Peyer's patch (tissue), 4 donors: ENCODE measurements at regions not wholly inside any gene's neighbourhood (a gene's known extent, or its start where the extent isn't known, plus 50 kb on each side); places are given as distances from the start of the nearest gene placed in this dataset.

Experiments
- DNase-seq, 3 donors: peaks; one replicate each; pipeline ENCODE4 v3.0.0-alpha.2; 2017 to 2019
- H3K27ac ChIP-seq, 4 donors: fragments of 200-600 bp; sonication (generic); one replicate each; pipeline ENCODE4 v1.5.1; 2016 to 2019
- H3K27me3 ChIP-seq, 2 donors: fragments of 200-600 bp; sonication (generic); one replicate each; pipeline ENCODE4 v1.5.1; 2019
- H3K36me3 ChIP-seq, 3 donors: fragments of 200-600 bp; sonication (generic); one replicate each; pipeline ENCODE4 v1.5.1; 2016 to 2019
- H3K4me1 ChIP-seq, 4 donors: fragments of 200-600 bp; sonication (generic); one replicate each; pipeline ENCODE4 v1.5.1; 2016 to 2019
- H3K4me3 ChIP-seq, 4 donors: fragments of 200-600 bp; sonication (generic); 1 replicate in 3 of 4; 2 replicates in 1 of 4; pipeline ENCODE4 v1.5.1; 2016 to 2019; ENCODE audit warnings: mild to moderate bottlenecking in 1 of 4
- H3K9me3 ChIP-seq, 4 donors: fragments of 200-600 bp; sonication (generic); one replicate each; pipeline ENCODE4 v1.5.1; 2016 to 2019; ENCODE audit warnings: mild to moderate bottlenecking in 1 of 4
- CTCF ChIP-seq, 6 experiments: fragments of 450-650 bp in 4 of 6; fragments of 200-600 bp in 2 of 6; sonication (generic) in 1 of 6; IDR thresholded peaks; one replicate each; pipeline ENCODE4 v1.5.1; 2017 to 2019; ENCODE audit warnings: antibody characterized with exemption in 6 of 6, mild to moderate bottlenecking in 3 of 6, moderate library complexity in 1 of 6
- POLR2A ChIP-seq, 2 donors: fragments of 450-650 bp; IDR thresholded peaks; one replicate each; pipeline ENCODE4 v1.5.1; 2017; ENCODE audit warnings: antibody characterized with exemption in 2 of 2, mild to moderate bottlenecking in 2 of 2, moderate library complexity in 2 of 2

GRCh38 chr3:1910322-1910721 lies 188.3 kb upstream of the CNTN4 start:
- Histone ChIP-seq H3K36me3 (no peaks in the 10 kb centered on the region), H3K4me3 (no peak overlapping the region), H3K4me1 (no peaks in the 10 kb centered on the region), H3K9me3 (no peaks in the 10 kb centered on the region), H3K27me3 (no peaks in the 10 kb centered on the region), H3K27ac (no peak overlapping the region)
- no peak for DNase-seq
- TF ChIP-seq CTCF (IDR thresholded peaks at IDR 0.05) (no peak), POLR2A (IDR thresholded peaks at IDR 0.05) (no peak)

DNA sequence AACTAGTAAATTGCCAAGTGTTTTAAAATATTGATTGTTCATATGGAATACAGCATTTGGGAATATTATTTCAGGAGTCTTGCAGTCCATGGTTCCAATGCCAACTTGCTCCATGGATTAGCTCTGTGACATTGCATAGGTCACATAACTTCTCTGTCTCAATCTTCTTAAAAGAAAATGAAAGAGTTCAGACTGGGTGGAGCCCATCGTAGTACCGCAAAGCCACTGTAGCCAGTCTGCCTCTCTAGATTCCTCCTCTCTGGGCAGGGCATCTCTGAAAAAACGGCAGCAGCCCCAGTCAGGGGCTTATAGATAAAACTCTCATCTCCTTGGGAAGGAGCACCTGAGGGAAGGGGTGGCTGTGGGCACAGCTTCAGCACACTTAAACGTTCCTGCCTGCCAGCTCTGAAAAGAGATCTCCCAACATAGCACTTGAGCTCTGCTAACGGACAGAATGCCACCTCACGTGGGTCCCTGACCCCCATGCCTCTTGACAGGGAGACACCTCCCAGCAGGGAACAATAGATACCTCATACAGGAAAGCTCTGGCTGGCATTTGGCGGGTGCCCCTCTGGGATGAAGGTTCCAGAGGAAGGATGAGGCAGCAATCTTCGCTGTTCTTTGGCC lies 168.8 kb upstream of the CNTN4 start:
- no peak for DNase-seq
- Histone ChIP-seq H3K36me3 (no peaks in the 10 kb centered on the region), H3K4me3 (no peak overlapping the region), H3K27ac (no peak overlapping the region), H3K27me3 (no peaks in the 10 kb centered on the region), H3K9me3 (no peaks in the 10 kb centered on the region), H3K4me1 (no peaks in the 10 kb centered on the region)
- TF ChIP-seq POLR2A (IDR thresholded peaks at IDR 0.05) (no peak), CTCF (IDR thresholded peaks at IDR 0.05) (no peak)

DNA sequence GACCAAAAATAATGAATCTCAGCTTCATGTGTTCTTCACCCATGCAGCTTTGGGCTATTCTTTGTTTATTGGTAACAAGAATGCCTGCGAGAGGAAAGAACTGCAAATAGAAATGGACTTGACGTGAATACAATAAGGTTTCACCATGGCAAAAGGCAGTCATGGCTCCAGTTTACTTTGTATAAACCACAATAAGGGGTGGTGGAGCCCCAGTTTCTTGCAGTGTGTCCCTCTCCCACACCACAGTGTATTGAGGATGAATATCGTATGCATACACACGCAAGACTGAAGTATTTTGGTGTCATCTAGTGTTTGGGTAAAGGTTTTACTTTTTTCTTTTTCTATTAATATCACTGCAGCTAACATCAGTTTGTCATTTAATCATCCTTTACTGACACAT lies 159.7 kb upstream of the CNTN4 start:
- no peaks in the 10 kb centered on the region for H3K4me1 ChIP-seq
- TF ChIP-seq POLR2A (IDR thresholded peaks at IDR 0.05) (no peak), CTCF (IDR thresholded peaks at IDR 0.05) (no peak)
- no peak overlapping the region for H3K4me3 ChIP-seq
- no peaks in the 10 kb centered on the region for H3K36me3 ChIP-seq
- DNase-seq: no peak
- no peaks in the 10 kb centered on the region for H3K9me3 ChIP-seq
- no peaks in the 10 kb centered on the region for H3K27me3 ChIP-seq
- H3K27ac ChIP-seq: no peak overlapping the region

- H3K4me3 ChIP-seq: no peak overlapping the region
- no peaks in the 10 kb centered on the region for H3K9me3 ChIP-seq
- DNase-seq: no peak
- H3K36me3 ChIP-seq: no peaks in the 10 kb centered on the region
- no peaks in the 10 kb centered on the region for H3K4me1 ChIP-seq
- H3K27ac ChIP-seq: no peak overlapping the region
- no peaks in the 10 kb centered on the region for H3K27me3 ChIP-seq
- TF ChIP-seq CTCF (IDR thresholded peaks at IDR 0.05) (no peak), POLR2A (IDR thresholded peaks at IDR 0.05) (no peak)
Observed at GRCh38 chr3:1942781-1943180, 155.9 kb upstream of the CNTN4 start.

DNA sequence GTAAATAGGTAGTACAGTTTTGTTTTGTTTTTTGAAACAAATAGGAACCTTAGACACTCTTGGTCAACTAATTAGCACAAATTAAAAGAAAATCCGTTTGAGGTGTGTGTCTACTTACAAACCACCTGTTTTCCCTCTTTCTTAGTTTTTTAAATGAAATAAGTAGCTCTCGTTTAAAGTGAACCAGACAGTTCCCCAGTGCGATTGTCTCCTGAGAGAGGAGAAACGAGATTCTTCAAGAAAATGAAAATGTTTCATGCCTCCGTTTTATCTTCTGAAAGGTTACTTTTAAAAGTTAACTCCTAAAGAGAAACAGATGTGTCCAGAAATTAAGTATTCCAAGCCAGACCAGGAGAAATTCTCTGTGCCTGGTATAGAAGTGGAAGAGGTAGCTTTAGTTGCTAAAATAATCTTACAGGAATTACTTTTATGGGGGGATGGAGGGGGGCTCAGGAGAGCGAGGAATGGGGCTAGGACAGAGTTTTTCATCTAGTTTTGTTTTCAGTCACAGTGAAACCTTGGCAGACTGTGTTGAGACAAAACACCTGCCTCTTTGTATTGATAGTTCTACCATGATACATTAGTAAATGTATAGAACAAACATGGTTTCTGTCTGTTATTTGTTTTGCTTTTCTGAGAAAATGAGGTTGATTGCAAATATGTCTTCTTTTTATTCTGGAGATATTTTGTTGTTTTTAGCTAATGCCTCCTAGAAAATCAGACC lies 155.1 kb upstream of the CNTN4 start:
- no peak overlapping the region for H3K27ac ChIP-seq
- no peaks in the 10 kb centered on the region for H3K36me3 ChIP-seq
- H3K9me3 ChIP-seq: no peaks in the 10 kb centered on the region
- H3K4me1 ChIP-seq: no peaks in the 10 kb centered on the region
- H3K4me3 ChIP-seq: no peak overlapping the region
- DNase-seq: no peak
- no peak for TF ChIP-seq POLR2A (IDR thresholded peaks at IDR 0.05)
- no peak for TF ChIP-seq CTCF (IDR thresholded peaks at IDR 0.05)
- H3K27me3 ChIP-seq: no peaks in the 10 kb centered on the region
